ENCODE measurements at regions not wholly inside any gene's neighbourhood (a gene's known extent, or its start where the extent isn't known, plus 50 kb on each side); places are given as distances from the start of the nearest gene placed in this dataset.
"Not testable (repeated sequence)": the region's sequence is repeated elsewhere in the genome, so short reads cannot be mapped to it uniquely, and the experiment has no call there.

DNA sequence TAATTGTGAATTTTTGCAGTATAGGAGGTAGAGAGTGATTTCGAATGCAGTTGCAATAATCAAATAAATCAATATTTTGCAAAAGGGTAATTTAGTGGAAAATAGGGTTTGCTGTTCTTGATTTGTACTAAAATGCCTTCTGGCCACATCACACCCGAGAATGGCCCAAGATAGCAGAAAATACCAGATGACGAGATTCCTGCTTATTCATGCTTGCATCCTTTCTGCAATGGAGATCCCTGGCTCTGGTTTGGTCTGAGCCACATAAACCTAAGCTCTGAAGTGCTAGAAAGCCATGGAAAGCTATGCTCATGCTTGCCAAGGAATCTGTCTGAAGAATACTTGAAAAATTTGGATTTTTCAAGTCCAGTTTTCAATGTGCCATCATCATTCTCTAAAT, 634.2 kb upstream of the COBL start:
- Mint-ChIP-seq H3K4me3 (no peak overlapping the region), H3K4me1 (ENCODE audit: low read depth) (no peaks in the 10 kb centered on the region), H3K27ac (no peak overlapping the region), H3K27me3 (ENCODE audit: low read depth) (no peaks in the 10 kb centered on the region), H3K9me3 (peaks cover 11% of the 10 kb centered on the region), H3K36me3 (ENCODE audit: low read depth) (no peaks in the 10 kb centered on the region)

DNA sequence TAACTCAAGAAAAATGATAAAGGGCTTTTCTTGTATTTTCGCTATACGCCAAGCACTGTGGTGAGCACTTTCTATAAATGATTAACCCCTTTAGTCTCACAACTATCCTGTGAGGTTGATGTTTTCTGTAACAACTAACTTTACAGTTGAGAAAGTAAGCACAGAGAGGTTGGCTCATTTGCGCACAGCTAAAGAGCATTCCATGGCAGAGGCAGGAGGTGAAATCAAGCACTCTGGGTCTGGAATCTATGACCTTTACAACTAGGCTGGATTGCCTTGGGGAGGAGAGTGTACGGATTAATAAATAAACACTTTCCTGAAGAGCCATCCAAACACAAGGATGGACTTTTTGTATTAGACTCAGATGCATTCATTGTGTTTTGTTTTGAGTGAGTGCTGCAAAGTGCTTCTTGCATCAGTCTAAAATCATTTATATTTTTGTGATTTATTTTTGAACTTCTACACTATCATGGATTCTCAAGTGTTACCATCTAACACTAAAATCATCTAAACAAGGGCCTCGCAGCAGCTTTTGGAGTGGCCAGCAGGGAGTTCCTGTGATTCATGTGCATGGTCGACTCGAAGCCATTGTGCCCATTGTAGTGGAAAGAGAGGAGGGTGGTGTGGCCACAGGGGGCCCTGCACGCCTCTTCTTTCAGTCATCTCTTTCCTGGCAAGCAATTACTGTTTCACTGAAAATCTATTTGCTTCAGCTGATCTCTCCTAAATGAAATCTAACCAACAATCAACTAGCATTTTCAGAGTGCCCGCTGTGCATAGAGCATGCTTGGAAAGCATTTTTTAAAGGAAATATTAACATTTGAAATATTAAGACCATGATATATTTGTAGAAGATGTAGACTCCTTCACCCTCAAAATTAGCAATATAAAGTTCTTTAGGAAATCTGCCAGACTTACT, 633.4 kb upstream of the COBL start:
- Mint-ChIP-seq H3K36me3 (ENCODE audit: low read depth) (no peaks in the 10 kb centered on the region), H3K4me3 (no peak overlapping the region), H3K4me1 (ENCODE audit: low read depth) (no peaks in the 10 kb centered on the region), H3K27me3 (ENCODE audit: low read depth) (no peaks in the 10 kb centered on the region), H3K27ac (no peak overlapping the region), H3K9me3 (peaks cover 6% of the 10 kb centered on the region)

DNA sequence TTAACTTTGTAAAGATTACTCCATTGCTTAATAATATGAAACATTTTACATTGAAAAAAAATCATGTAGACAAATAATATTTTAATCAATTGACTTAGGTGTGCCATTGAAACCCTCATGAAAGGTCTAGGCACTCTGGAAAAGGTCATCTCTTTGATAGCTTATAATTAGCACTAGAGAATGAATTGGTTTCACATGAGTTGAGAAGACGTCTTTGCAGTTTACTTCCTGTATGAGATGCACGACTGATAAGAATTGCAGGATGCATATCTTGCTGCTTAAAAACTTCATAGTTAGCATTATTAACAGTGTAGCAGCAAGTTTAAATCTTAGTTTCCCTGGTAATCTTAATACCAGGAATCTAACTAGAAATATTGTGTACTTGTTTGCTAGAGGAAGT, 614.2 kb upstream of the COBL start:
- Mint-ChIP-seq H3K9me3 (peaks cover 19% of the 10 kb centered on the region), H3K4me3 (no peak overlapping the region), H3K4me1 (ENCODE audit: low read depth) (no peaks in the 10 kb centered on the region), H3K27me3 (ENCODE audit: low read depth) (no peaks in the 10 kb centered on the region), H3K36me3 (ENCODE audit: low read depth) (no peaks in the 10 kb centered on the region), H3K27ac (no peak overlapping the region)

DNA sequence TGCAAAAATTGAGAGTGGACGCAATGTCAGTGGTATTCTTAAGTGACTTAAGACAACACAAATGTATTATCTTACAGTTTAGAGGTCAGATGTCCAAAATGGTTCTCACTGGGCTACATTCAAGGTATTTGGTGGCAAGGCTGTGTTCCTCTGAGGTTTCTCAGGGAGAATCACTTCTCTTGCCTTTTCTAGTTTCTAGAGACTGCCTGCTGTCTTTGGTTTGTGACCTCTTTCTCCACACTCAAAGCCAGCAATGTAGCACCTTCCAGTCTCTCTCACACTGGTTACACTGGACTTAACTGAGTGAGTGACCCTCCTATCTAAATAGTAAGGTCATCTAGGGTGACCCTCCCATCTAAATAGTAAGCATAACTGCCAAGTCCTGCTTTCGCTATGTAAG, 613.2 kb upstream of the COBL start:
- H3K9me3 Mint-ChIP-seq, result peaks cover 19% of the 10 kb centered on the region
- H3K27me3 Mint-ChIP-seq (ENCODE audit: low read depth), result no peaks in the 10 kb centered on the region
- no peak overlapping the region for H3K27ac Mint-ChIP-seq
- no peak overlapping the region for H3K4me3 Mint-ChIP-seq
- H3K36me3 Mint-ChIP-seq (ENCODE audit: low read depth), result no peaks in the 10 kb centered on the region
- H3K4me1 Mint-ChIP-seq (ENCODE audit: low read depth), result no peaks in the 10 kb centered on the region

DNA sequence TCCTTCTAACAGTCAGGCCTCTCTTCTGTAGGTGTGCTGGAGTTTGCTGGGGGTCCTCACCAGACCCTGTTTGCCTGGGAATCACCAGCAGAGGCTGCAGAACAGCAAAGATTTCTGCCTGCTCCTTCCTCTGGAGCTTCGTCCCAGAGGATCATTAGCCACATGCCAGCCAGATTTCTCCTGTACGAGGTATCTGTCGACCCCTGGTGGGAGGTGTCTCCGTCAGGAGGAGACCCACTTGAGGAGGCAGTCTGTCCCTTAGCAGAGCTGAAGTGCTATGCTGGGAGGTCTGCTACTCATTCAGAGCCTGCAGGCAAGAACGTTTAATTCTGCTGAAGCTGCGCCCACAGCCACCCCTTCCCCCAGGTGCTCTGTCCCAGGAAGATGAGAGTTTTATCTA, 611.1 kb upstream of the COBL start:
- Mint-ChIP-seq H3K9me3 (peaks cover 30% of the 10 kb centered on the region), H3K4me1 (ENCODE audit: low read depth) (no peaks in the 10 kb centered on the region), H3K36me3 (ENCODE audit: low read depth) (no peaks in the 10 kb centered on the region), H3K27ac (no peak overlapping the region), H3K27me3 (ENCODE audit: low read depth) (no peaks in the 10 kb centered on the region), H3K4me3 (no peak overlapping the region)

DNA sequence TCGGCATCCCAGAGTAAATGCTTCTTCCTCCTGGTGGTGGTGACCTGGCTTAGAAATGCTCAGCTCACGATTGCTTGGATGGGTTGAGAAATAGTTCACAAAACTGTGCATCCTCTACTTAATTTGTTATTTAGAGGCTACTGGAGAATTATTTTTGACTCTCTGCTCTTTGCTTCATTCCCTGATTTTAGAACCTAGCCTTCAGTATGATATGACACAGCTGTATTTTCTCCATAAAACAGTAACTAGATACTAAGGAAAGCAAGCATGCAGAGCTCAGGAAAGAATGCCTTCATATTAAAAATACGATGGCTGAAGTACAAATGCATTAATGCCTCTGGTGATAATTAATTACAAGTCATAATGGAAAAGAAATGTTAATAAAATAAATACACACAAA, 602.0 kb upstream of the COBL start:
- no peaks in the 10 kb centered on the region for H3K27me3 Mint-ChIP-seq (ENCODE audit: low read depth)
- H3K4me3 Mint-ChIP-seq, result no peak overlapping the region
- H3K4me1 Mint-ChIP-seq (ENCODE audit: low read depth), result no peaks in the 10 kb centered on the region
- H3K36me3 Mint-ChIP-seq (ENCODE audit: low read depth), result no peaks in the 10 kb centered on the region
- H3K9me3 Mint-ChIP-seq, result peaks cover 21% of the 10 kb centered on the region
- H3K27ac Mint-ChIP-seq, result no peak overlapping the region

DNA sequence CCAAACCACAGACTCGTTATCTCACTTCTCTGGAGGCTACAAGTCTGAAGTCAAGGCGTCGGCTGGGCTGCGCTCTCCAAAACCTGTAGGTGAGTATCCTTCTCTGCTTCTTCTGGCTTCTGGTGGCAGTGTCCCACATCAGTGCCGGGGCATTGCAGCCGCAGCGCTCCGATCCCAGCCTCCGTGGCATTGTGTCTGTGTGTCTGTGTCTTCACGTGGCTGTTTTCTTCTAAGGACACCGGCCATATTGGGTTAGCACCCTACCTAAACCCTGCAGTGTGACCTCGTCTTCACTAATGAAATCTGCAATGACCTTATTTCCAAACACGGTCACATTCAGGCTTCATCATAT, 584.9 kb upstream of the COBL start:
- peaks cover 22% of the 10 kb centered on the region for H3K9me3 Mint-ChIP-seq
- no peaks in the 10 kb centered on the region for H3K36me3 Mint-ChIP-seq (ENCODE audit: low read depth)
- H3K27ac Mint-ChIP-seq, result no peak overlapping the region
- H3K27me3 Mint-ChIP-seq (ENCODE audit: low read depth), result no peaks in the 10 kb centered on the region
- H3K4me3 Mint-ChIP-seq, result no peak overlapping the region
- H3K4me1 Mint-ChIP-seq (ENCODE audit: low read depth), result no peaks in the 10 kb centered on the region

DNA sequence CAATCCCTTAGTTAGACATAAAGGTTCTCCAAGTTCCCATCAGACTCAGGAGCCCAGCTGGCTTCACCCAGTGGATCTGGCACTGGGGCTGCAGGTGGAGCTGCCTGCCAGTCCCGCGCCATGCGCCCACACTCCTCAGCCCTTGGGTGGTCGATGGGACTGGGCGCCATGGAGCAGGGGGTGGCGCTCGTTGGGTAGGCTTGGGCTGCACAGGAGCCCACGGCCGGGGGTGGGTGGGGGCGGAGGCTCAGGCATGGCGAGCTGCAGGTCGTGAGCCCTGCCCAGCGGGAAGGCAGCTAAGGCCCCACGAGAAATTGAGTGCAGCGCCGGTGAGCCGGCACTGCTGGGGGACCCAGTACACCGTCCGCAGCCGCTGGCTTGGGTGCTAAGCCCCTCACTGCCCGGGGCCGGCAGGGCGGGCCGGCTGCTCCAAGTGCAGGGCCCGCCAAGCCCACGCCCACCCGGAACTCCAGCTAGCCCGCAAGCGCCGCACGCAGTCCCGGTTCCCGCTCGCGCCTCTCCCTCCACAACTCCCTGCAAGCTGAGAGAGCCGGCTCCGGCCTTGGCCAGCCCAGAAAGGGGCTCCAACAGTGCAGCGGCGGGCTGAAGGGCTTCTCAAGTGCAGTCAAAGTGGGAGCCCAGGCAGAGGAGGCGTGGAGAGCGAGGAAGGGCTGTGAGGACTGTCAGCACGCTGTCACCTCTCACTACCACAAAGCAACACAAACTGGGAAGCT, 584.3 kb upstream of the COBL start:
- not testable (repeated sequence) for H3K4me3 Mint-ChIP-seq; H3K4me1 Mint-ChIP-seq (ENCODE audit: low read depth)

DNA sequence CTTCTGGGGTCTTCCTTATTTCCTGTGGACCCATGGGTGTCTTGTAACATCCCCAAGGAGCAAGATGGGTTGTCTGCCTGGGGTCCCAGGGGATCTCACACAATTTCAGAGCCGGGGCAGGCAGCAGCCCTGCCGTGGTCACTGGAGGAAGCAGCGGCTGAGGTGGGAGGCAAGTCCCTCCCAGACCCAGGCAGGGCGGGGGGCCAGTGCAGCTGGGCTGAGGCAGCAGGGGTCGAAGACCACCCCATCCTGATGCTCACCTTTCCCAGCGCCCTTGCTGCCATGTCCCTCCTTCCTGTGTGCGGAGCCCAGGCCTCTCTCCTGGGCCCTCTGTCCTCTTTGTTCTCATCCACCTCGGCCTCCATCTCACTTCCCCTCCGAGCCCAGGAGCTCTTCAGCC, 583.0 kb upstream of the COBL start:
- H3K4me3 Mint-ChIP-seq, result no peak overlapping the region
- H3K4me1 Mint-ChIP-seq (ENCODE audit: low read depth), result no peaks in the 10 kb centered on the region
- peaks cover 18% of the 10 kb centered on the region for H3K9me3 Mint-ChIP-seq
- H3K36me3 Mint-ChIP-seq (ENCODE audit: low read depth), result no peaks in the 10 kb centered on the region
- no peaks in the 10 kb centered on the region for H3K27me3 Mint-ChIP-seq (ENCODE audit: low read depth)
- H3K27ac Mint-ChIP-seq, result no peak overlapping the region

More for the DNA sequence above, 584.3 kb upstream of the COBL start:
- not testable (repeated sequence) for H3K27me3 Mint-ChIP-seq (ENCODE audit: low read depth); H3K36me3 Mint-ChIP-seq (ENCODE audit: low read depth); H3K27ac Mint-ChIP-seq
- H3K9me3 Mint-ChIP-seq, result peaks cover 25% of the 10 kb centered on the region

DNA sequence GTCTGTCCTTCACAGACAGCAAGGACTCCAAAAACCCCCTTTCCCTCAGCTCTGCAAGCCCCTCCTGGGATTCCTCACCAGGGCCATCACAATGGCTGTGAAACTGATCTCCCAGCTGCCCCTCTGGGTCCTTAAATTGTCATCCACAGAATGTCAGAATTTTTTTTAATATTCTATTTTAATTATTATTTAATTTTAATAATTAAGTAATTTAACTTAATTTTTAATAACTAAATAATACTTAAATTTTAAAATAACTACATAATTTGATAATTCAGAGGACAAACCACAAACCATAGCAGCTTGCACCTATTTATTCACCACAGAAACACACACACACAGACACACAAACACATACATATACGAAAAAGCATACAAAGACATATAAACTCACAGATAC, 565.8 kb upstream of the COBL start:
- Mint-ChIP-seq H3K9me3 (peaks cover 10% of the 10 kb centered on the region), H3K36me3 (ENCODE audit: low read depth) (no peaks in the 10 kb centered on the region), H3K4me1 (ENCODE audit: low read depth) (no peaks in the 10 kb centered on the region), H3K4me3 (no peak overlapping the region), H3K27me3 (ENCODE audit: low read depth) (no peaks in the 10 kb centered on the region), H3K27ac (no peak overlapping the region)

DNA sequence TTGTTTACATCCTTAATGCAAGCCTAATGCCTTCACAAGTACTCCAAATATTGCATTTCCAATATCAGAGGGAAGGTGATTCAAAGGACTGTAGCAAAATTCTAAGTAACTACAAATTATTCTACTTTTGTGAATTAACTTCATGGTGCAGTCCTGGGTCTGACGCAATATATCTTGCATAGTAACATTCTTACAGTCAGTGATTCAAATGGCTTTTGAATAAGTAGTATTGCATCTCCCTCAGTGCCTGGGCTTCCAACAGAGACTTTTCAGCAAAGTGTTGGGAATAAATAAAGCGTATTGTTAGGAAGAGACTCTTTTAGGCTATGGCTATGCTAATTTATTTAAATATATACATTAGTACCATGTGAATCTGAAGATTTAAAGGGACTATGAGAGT, 564.7 kb upstream of the COBL start:
- Mint-ChIP-seq H3K4me1 (ENCODE audit: low read depth) (no peaks in the 10 kb centered on the region), H3K36me3 (ENCODE audit: low read depth) (no peaks in the 10 kb centered on the region), H3K9me3 (peaks cover 5% of the 10 kb centered on the region), H3K4me3 (no peak overlapping the region), H3K27me3 (ENCODE audit: low read depth) (no peaks in the 10 kb centered on the region), H3K27ac (no peak overlapping the region)

DNA sequence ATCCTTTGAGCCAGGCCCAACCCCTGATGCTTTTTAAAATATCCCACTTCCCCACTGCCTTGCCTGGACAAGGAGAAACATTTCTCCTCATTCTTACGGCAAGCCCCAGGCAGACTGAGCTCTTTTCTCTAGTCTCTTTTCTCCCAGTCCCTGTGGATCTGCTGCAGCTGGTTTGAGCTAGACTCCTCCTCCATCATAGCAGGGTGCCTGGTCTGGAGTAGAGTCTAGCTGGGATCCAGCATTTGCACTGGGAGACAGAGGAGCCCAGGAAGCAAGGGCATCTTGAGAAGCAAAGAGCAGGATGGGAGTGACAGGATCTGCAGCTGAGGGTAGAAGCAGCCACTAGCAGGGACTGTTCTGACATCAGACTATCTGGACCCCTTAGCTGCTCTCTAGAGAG, 562.3 kb upstream of the COBL start:
- H3K27ac Mint-ChIP-seq, result no peak overlapping the region
- H3K9me3 Mint-ChIP-seq, result peaks cover 4% of the 10 kb centered on the region
- no peak overlapping the region for H3K4me3 Mint-ChIP-seq
- no peaks in the 10 kb centered on the region for H3K4me1 Mint-ChIP-seq (ENCODE audit: low read depth)
- H3K36me3 Mint-ChIP-seq (ENCODE audit: low read depth), result no peaks in the 10 kb centered on the region
- H3K27me3 Mint-ChIP-seq (ENCODE audit: low read depth), result no peaks in the 10 kb centered on the region

DNA sequence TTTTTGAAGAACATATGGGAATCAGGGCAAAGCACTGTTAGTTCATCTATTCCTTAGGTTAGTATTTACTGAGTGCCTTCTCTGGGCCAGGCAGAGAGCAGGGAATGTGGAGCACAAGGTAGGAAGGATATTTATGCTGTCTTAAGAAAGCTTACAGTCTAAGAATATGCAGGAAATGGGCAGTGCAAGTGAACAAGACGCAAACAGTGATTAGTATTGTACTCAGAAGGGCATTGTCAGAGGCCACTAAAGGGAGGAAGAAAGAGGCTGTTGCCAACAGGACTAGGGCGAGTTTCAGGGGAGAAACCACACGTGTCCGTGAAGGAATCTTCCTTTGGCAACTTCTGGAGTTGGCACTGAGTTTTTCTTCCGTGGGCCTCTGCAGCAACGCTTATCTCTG, 552.8 kb upstream of the COBL start:
- Mint-ChIP-seq H3K36me3 (ENCODE audit: low read depth) (no peaks in the 10 kb centered on the region), H3K27ac (no peak overlapping the region), H3K4me3 (no peak overlapping the region), H3K4me1 (ENCODE audit: low read depth) (no peaks in the 10 kb centered on the region), H3K9me3 (peaks cover 10% of the 10 kb centered on the region), H3K27me3 (ENCODE audit: low read depth) (no peaks in the 10 kb centered on the region)

DNA sequence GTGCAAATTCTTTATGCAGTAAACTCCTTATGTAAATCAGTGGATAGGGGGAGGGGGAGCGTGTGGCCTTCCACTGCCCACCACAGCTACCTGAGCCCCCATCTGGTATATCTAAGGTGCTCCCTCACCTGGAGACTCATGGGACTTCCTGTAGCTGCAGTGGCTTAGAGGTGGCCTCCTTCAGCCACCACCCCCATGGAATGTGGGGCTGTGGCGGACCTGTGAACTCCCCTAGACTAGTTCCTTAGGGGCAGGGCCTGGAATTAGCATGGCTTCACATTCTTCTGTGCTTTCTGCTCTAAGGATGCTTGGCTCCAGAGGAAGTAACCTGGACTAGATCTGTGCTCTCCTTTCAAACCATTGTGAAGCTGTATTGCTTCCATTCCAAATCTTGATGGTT, 550.5 kb upstream of the COBL start:
- H3K4me3 Mint-ChIP-seq, result no peak overlapping the region
- H3K27ac Mint-ChIP-seq, result no peak overlapping the region
- no peaks in the 10 kb centered on the region for H3K4me1 Mint-ChIP-seq (ENCODE audit: low read depth)
- no peaks in the 10 kb centered on the region for H3K27me3 Mint-ChIP-seq (ENCODE audit: low read depth)
- H3K36me3 Mint-ChIP-seq (ENCODE audit: low read depth), result no peaks in the 10 kb centered on the region
- H3K9me3 Mint-ChIP-seq, result peaks cover 10% of the 10 kb centered on the region

DNA sequence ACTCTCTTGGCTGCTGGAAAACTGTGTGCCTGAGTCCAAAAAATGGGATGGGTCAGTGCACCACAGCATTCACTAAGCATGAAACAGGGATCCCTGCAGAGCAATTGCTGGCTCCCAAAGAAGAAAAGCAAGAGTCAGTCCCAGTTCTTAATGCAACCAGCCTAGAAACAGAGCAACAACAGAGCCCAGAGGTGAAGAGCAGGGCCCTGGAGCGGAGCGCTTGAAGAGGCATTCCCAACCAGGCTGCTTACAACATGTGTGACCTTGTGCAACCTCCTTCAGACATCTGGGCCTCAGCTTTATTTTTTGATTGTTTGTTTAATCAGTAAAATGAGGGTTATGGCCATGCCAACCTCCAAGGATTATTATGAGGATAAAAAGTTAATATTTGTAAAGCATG, 543.7 kb upstream of the COBL start:
- Mint-ChIP-seq H3K4me1 (ENCODE audit: low read depth) (no peaks in the 10 kb centered on the region), H3K4me3 (no peak overlapping the region), H3K9me3 (no peaks in the 10 kb centered on the region)

More for the DNA sequence above, 543.7 kb upstream of the COBL start:
- Mint-ChIP-seq H3K36me3 (ENCODE audit: low read depth) (no peaks in the 10 kb centered on the region), H3K27me3 (ENCODE audit: low read depth) (no peaks in the 10 kb centered on the region), H3K27ac (no peak overlapping the region)

All from T-helper 1 cell treated with Interleukin-12 subunit alpha and Interleukin-12 subunit beta and Interleukin-4 antibody, amounts not matched to agents 30 μg/mL and 1 μg/mL, for 36 hours (primary cell).